HT1080 (cell line): ENCODE measurements at regions not wholly inside any gene's neighbourhood (a gene's known extent, or its start where the extent isn't known, plus 50 kb on each side); places are given as distances from the start of the nearest gene placed in this dataset.

Source experiments
- DNase-seq: peaks from one replicate; pipeline ENCODE4 v3.0.0-alpha.2; 2015; ENCODE audit warnings: low read depth

DNA sequence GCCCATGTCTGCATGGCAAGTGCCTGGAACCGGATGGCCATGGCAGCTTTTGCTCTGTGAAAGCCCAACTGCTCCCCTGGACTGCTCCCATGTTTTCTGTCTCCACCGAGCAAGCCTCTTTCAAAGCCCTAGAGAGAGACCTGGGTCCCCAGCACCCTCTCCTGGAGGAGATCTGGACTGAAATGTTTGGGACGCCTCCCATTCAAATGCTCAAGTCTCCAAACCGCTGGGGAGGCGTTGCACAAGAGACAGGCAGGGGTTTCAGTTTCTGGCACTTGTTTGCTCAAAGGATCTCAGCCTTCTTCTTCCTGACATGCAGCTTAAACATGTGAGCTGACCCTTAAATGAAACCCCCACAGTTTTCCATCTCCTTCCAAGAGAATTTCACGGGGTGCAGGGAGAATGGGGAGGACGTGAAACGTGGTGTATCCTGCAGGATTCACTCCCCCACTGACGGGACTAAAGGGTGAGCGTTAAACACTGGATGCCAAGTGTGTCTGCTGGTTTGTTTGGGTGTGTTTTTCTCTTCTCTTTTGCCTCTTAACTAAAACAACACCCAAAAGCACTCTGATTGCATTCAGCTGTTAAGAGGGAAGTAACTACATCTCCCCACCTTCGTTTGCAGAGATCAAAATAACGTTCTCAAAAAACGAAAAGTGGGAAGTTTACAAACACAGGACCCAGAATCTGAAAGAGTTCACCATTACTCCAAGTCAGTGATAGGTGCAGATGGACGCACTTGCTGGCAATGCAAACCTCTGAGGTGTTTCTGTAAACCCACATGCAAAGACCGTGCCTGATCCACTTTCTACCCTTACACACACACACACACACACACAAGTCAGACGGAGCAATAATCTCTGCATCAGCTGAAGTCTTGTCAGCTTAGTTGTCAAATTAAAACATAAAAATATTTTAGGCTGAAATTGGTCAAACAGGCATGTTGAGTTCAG is 256.9 kb downstream of the C16orf95 start:
- no peak for DNase-seq

DNA sequence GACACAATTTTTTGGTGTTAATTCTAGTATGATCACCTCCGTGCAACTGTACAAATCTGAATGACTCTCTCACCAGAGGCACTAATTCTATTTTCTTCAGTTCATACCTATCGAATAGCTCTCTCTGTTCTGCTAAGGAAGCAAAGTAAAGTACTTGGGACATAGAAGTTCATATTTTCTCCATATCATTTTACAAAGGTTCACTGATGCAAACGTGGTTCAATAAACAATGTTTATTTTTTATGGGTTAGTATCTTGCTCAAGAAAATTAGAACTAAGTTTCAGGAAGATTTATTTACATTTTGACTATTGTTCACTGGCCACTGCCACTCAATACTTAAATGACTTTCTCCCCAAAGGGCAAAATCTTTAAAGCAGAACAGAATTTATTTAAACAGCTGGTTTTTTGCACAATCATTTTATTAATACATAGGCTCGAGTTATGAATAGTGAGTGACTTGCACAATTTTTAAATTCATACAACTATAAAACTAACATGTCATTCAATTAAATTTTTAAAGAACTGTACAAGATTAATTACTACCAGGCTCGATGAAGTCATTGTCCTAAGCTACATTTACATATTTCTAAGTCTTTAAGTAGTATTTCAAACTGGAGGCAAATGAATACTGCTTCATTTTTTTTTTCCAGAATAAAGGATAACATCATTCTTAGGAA is 255.8 kb downstream of the C16orf95 start:
- no peak for DNase-seq

DNA sequence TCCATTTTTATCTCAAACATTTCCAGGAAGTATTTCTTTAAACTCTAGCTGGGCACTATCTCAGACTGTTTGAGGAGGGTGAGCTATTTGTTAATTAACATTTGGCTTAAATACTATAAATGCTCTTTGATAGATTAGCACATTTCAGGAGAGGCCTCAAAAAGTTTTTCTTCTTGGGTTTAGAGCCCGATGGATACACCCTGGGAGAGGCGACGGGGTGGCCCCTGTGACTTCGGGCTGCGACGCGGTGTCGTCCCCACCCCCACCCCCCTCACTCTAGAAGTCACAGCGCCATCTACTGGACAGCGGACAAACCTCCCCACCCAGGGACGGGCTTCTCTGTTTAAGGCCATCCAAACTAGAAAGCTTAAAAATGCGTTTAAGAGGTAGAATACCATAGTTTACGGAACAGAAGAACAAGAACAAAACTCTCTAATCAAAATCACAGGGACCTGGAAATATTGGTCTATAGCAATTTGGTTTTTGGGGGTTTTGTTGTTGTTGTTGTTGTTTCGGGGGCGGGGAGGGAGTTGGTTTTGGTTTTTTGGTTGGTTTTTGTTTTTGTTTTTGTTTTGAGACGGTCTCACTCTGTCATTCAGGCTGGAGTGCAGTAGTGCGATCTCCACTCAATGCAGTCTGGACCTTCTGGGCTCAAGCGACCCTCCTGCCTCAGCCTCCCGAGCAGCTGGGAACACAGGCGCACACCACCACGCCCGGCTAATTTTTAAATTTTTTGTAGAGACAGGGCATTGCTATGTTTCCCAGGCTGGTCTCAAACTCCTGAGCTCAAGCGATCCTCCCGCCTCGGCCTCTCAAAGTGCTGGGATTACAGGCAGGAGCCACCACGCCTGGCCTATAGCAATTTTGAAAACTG is 254.4 kb downstream of the C16orf95 start:
- peak; percentile 50 for DNase-seq

DNA sequence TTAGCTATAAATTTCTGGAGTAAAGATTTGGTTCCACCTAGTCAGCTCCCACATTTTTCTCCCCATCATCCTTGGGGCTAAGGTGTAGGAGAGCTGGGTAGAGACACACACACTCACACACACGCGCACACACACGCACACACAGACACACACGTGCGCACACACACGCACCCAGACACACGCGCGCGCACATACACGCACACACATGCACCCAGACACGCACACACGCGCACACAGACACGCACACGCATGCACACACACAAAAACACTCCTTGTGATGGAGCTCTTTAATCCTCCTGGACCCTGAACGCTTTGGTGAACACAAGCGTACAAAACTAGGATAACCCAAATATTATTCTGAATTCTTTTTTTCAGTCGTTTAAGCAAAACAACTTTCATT is 253.6 kb downstream of the C16orf95 start:
- no peak for DNase-seq

DNA sequence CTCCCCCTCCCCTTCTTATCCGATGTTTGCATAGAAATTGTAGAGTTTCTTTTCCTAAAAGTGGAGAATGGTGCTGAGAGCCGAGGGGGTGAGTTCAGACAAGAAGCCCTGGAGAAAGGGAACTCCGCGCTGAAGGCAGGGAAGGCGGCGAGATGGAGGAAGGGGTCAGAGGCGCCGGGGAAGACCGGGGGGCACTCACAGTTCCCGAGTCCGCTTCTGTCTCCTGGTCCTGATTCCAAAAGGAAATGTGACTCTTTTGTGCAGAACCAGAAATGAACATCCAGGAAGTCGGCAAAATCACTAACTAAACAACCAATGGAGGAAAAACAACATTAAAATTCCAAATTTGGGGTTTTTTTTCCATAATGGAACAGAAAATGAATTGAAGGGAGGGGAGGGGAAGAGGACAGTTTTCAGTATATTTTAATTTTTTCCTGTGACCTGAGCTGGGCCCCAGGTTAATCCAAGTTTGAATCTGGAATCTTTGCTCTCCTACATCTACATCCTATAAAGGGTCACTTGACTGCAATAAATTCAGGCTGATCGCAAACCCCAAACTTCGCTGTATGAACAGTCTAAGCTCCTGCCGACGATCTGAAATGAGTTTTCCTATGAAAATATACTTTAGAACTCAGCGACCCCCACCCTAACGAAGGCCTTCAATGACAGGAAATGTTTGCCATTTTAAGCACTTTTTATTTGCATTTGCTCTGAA is 252.3 kb downstream of the C16orf95 start:
- no peak for DNase-seq

DNA sequence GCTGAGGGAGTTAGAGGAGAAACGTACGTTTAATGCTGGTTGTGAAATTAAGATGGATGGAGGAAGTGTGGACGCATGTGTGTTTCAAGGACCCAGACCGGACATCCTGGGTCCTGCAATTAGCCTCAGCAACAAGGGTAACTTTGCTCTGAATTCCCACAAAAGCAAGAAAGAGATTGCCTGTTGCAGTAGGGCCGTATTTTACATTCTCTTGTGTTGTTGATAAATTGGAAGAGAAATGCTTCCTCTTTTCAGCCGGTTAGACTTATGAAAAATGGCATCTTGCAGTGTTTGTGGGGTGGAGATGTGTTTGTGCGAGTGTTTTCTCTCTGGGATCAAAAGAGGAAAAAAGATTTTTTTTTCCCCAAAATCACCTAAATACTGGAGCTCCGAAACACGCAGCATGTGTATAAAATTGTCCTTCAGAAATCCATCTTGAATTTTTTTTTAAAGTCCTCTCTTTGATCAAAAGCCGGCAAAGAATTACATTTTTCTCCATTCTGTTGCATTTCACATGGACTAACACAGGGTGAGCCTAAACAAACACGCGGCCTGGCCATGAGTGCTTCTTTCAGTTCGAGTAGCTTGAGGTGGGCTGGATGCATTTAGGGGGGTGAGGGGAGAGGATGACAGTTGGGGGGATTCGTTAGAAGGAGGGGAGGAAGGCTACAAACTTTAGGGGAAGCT is 251.6 kb downstream of the C16orf95 start:
- DNase-seq: no peak

DNA sequence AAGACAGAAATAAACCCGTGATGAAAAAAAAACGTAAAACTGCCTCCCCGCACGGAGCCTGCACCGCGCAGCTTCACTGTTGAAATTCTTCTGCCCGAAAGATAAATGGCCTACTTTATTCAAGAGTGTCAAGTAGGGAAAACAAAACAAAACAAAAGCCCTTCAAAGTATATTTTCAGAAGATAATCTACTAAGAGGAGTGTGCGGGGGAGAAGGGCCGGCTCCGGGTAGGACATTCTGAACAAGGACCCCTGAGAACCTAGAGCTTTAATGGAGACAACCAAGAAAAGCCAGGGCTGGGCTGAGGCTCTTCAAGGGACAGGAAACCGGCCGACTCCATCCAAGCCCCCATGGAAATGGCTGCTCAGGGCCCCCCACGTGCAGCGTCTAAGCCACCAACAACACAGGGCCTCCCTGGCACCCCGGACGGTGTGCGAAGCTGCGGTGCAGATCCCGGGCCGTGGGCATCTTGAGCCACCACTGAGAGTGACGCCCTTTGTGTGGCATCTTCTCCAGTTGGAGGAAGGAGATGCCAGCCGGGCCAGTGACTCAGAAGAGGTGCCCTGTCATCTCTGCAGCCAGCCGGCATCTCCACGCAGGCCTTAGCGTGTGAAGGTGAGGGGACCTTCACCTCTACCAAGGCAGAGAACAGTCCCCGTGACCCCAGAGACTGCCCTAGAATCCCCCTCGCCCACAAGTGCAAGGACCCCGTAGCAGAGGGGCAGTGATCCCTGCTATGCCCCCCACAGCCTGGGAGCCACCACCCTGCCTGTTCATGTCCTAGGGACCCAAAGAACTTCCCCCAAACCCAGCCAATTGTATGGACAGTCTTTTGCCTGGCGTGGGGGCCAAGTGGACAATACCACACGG is 250.8 kb downstream of the C16orf95 start:
- no peak for DNase-seq

DNA sequence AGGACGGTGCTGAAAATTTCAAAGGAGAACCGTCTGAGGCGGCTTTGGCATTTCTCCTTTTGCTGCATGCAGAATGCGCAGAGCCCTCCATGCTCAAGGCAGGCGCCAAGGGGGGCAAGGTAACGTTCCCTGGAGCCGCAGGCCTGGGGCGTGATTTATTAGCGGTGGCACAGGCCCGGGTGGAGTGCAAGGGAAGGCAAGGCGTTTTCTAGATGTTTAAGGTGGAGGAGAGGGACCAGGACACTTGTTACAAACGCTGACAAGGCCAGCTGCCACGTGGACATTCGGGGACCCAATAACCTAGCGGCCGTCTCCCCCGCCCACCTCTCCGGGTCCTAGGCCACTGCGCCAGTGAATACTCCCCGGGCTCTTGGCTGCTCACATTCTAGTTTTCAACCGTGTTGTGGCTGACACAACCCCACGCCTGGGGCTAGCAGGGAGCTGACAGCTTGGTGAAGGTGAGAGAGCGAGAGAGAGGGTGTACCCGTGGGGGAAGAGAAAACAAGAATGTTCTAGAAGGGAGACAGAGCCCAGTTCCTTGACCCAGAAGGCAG is 250.1 kb downstream of the C16orf95 start:
- no peak for DNase-seq

DNA sequence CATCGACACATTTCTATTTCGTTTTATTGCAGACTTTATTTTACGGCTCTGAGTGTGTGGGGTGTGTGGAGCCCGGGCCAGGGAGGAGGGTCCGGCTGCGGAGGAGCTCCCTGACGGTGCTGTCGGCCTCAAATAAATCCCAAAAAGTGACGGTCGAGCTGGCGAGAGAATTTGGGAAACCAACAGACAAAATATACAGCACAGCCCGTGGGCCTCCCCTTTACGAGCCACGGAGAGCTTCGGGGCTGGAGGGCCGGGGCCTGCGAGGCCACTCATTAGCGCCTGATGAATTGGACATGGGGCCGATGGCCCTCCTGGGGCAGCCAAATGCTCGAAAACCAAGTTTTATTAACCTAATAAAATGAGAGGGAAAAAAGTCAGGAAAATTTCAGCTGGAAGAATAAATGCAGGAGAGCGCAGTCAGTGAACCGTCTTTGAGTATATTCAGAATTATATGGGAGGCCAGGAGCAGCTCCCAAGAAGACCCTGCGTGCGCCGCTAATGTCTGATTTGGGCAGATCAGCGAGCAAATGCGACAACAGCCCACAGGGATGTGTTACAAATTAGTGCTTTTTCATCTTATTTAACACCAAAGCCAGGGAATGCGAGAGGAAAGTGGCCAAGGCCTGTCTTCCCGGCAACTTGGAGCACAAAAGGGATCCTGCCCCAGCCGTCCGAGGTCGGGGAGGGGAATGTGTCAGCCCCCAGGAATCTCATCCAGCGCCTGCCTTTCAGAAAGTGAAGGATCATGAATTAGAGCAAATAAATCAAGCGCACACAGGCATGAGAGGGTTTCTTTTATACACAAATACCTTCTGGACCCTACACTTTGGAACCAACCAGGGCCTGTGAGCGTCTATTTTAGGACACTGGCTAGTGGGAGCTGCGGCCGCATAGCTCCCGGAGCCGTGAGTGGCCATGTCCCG is 249.1 kb downstream of the C16orf95 start:
- no peak for DNase-seq

DNA sequence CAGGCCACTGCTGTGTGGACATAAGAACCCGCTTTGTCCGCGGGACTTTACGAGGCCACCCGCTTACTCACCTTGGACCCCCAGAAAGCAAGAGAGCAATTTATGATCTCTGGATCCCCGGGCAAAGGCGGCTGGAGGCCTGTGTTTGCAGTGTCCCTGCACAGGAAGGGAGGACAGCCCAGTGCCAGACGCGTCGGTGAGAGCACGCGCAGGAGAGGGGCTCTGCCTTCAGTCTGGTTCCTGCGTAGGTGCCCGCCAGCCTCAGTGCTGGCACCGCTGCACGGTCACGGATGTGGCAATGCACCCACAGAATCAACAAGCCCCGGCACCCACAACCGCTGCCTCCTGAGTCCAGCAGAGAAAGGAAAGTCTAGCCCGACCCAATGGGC is 248.4 kb downstream of the C16orf95 start:
- DNase-seq: no peak

DNA sequence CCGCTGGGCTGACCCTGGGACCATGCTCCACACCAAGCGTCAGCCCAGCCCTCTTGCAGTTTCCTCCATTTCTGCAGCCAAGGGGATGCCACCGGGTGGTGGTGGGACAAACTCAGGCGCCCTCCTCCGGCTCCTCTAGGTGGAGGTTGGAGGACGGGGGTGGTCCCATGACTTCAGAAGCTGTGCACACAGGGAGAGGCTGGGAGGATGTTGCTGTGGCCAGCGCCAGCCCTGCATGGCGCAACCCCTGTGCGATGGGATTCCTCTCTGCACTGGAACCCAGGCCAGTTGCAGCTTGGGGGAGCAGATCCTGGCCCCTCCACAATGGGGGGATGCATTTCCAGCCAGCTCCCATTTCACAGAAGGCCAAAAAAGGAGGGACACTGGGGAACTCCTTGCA is 246.5 kb downstream of the C16orf95 start:
- DNase-seq: no peak

DNA sequence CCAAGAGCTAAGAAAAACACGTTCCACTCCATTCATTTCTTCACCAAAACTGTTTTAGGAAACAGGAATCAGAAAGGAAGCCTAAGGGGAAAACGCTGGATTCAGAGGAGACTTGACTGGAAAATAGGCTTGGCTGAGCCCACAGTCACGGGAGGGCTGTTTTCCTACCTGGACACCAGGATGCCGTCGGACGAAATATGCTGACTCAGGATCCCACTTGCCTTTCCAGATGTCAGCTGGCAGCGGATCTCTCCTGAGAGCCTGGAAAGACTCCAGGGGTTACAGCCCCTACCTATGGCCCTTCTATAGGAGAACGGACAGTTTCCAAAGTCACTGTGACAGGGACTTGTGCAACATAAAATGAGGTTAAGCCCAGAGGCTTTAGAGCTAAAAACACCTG is 245.1 kb downstream of the C16orf95 start:
- no peak for DNase-seq

DNA sequence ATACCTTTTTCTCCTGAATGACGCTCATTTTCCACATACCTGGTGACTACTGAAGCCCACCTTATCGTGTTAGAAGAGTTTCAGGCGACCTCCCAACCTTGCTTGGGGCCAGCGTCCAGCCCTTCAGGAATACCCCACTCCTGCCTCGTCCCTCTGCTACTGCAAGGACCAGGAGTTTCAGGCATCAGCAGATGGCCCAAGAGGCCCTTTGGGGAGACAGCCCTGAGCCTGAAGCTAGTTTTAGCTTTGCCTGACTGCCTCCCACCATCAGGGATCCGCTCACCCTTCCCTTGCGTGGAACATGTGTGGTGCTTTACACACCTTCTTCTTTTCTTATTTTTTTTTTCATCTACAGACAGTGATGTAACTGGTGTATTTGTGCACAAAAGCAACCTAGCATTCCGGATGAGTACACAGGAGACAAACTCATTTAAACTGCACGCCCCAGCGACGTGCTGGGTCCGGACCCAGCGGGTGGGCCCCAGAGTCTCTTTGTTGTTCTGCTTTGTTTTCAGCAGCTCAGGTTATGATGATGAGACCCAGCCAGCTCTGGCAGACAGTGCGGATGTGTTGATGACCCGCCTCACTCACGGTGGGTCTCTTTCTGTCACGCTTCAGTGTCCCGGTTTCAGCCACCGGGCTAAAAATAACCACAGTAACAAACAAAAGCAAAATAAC is 242.4 kb downstream of the C16orf95 start:
- no peak for DNase-seq

DNA sequence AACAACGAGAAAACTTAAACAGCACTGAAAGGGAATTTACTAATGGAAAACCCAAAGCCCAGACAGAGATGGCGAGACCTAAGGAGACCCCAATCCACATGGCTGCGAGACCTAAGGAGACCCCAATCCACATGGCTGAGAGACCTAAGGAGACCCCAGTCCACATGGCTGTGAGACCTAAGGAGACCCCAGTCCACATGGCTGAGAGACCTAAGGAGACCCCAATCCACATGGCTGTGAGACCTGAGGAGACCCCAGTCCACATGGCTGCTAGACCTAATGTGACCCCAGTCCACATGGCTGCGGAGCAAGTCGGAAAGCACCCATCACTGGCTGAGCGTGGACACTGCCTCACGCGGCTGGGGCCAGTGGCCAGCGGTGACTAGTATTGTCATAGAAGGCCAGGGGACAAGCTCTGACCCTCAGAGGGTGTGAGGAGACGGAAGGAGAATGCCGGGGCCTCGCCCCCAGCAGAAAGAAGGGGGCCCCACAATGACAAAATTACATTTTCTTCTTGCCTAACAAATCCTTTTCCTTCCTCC is 241.8 kb downstream of the C16orf95 start:
- DNase-seq: no peak

DNA sequence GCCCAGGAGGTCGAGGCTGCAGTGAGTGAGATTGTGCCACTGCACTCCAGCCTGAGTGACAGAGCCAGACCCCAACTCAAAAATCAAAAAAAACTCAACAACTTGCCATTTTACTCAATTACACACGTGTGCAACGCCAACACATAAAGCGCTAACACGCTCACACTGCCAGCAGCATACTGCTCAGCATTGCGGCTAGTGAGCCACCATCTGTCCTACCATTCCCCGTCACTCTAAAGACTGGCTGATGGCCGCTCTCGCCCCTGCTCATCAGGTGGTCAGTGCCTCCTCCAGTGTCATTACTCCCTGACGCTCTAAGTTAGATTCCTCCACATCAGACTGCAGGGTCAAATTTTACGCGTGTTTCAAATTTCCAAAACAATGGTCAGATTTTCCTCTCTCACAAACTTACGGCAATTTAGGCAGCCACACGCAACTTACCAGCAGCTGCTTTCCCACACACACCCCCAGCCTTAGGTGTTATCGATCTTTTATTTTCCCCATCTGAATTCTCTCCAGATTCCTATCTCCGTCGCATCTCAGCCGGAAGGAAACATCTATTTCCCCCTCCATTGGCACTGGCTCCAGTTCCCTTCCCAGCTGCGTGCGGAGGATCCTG is 240.8 kb downstream of the C16orf95 start:
- no peak for DNase-seq

DNA sequence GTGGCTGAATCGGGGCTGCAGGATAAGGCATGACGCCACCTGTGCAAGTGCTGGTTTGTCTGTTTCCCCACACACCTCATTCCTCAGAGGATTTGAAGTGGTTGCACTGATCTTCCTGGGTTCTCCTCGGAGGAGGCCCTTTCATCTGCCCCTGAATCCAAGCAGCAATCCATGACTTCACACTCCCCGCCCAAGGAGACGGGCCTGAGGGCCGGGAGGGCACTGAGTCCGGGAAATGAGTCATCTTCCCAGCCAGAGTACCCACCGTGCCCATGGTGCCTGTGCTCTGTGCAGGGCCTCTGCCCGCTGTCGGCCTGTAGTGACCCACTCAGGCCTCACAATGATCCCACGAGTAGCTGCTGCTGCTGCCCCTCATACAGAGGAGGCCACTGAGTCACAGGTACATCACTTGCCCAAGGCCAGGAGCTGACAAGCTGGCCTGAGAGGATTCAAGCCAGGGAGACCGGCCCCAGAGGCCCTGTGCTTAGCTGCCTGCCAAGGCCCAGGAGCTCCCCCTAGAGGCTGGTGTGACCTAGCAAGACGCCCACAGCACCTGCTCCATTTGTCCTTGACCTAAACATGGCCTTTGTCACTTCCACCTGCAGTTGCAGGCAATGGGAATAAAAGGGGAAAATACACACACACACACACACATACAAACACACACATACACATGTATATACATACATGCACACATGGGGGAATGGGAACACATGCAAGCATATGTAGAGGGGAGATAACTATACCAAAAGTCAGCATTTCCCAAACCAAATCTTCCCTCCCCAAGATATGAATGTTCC is 240.0 kb downstream of the C16orf95 start:
- DNase-seq: peak; percentile 67
